Rectal smooth muscle tissue (tissue), 1 donor: ENCODE measurements at regions not wholly inside any gene's neighbourhood (a gene's known extent, or its start where the extent isn't known, plus 50 kb on each side); places are given as distances from the start of the nearest gene placed in this dataset.

Experiments
- H3K27ac ChIP-seq: one replicate; pipeline ENCODE4 v1.7.0; 2013; ENCODE audit warnings: low read depth, low read length, inconsistent platforms
- H3K27me3 ChIP-seq: one replicate; pipeline ENCODE4 v1.7.0; 2013; ENCODE audit warnings: low read length; ENCODE audit not compliant: control insufficient read depth, insufficient read depth
- H3K36me3 ChIP-seq: one replicate; pipeline ENCODE4 v1.7.0; 2013; ENCODE audit warnings: low read length; ENCODE audit not compliant: control insufficient read depth, insufficient read depth
- H3K4me1 ChIP-seq: one replicate; pipeline ENCODE4 v1.7.0; 2013; ENCODE audit warnings: low read length; ENCODE audit not compliant: control insufficient read depth, insufficient read depth
- H3K4me3 ChIP-seq: one replicate; pipeline ENCODE4 v1.7.0; 2013; ENCODE audit warnings: low read length
- H3K9ac ChIP-seq: one replicate; pipeline ENCODE4 v1.7.0; 2013; ENCODE audit warnings: low read length

DNA sequence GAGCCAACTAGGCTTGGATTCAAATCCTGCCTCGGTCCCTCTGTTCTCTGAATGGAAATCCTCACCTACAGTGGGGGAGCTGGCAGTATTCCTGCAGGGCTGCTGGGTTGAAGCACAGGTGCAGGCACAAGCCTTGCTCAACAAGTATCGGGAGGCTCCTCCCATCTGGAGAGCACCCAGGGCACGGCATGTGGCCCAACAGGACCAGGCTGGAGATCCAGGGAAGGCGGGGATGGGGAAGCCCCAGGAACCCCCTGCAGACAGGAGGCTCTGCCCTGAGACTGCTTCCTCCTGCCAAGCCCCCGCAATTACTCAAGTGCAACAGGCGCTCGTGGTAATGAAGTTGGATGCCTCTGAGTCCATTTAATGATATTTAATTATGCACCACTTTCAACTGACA is 128.0 kb upstream of the VSTM2B start:
- no peaks in the 10 kb centered on the region for H3K36me3 ChIP-seq
- H3K4me1 ChIP-seq, result no peaks in the 10 kb centered on the region
- no peaks in the 10 kb centered on the region for H3K27me3 ChIP-seq
- H3K4me3 ChIP-seq, result no peak overlapping the region
- H3K27ac ChIP-seq, result no peak overlapping the region
- no peak overlapping the region for H3K9ac ChIP-seq

DNA sequence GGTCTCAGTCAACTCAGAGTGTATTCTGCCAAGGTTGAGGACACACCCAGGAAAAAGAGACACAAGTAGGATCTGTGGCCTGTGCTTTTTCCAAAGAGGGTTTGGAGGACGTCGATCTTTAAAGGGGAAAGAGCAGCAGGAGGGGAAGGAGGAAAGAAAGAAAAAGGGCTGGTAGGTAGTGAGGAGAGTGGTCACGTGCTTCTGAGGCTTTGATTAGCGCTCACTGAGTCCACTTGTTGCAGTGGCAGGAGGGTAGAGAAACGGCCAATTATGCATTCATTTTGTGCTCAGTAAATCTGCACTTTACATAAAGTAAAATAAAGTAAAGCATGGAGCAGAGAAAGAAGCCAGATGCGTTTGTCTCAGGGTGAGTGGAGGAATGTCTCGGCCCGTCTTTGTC is 126.0 kb upstream of the VSTM2B start:
- H3K4me1 ChIP-seq, result no peaks in the 10 kb centered on the region
- no peak overlapping the region for H3K9ac ChIP-seq
- no peak overlapping the region for H3K4me3 ChIP-seq
- H3K36me3 ChIP-seq, result no peaks in the 10 kb centered on the region
- no peaks in the 10 kb centered on the region for H3K27me3 ChIP-seq
- no peak overlapping the region for H3K27ac ChIP-seq

DNA sequence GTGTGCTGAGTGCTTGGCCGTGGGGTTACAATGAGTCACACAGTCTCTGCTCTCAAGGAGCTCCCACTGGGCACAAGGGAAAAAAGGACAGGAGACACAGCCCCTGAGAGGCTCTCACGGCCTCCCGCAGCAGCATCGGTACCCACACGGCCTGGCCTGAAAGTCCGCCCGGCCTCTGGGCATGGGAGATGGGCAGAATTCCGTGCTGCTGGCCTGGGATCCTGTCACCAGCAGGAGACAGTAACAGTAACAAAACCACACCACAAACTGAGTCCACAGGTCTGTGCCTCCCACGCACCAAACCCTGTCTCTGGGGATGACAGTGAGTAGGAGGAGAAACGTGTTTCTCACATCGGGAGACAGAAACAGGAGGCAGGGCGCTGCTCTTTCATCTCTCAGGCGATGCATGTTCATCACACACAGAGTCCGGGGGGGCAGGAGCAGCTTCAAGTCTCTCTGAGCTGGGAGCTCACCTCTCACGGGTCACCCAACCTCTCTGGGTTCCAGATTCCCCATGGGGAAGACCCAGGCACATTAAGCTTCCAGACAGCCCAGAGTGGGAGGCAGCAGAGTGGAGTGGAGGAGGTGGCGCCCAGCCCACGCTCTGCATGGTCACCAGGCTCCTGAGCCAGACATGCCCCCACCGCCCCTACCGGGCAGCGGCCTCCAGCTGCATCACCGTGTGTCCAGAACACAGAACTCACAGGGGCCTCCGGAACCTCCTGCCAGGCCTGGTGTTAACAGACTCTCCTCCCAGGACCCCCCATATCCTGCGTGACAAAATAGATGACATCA is 124.7 kb upstream of the VSTM2B start:
- Histone ChIP-seq H3K4me1 (no peaks in the 10 kb centered on the region), H3K36me3 (no peaks in the 10 kb centered on the region), H3K9ac (no peak overlapping the region), H3K27ac (no peak overlapping the region), H3K4me3 (no peak overlapping the region), H3K27me3 (no peaks in the 10 kb centered on the region)

DNA sequence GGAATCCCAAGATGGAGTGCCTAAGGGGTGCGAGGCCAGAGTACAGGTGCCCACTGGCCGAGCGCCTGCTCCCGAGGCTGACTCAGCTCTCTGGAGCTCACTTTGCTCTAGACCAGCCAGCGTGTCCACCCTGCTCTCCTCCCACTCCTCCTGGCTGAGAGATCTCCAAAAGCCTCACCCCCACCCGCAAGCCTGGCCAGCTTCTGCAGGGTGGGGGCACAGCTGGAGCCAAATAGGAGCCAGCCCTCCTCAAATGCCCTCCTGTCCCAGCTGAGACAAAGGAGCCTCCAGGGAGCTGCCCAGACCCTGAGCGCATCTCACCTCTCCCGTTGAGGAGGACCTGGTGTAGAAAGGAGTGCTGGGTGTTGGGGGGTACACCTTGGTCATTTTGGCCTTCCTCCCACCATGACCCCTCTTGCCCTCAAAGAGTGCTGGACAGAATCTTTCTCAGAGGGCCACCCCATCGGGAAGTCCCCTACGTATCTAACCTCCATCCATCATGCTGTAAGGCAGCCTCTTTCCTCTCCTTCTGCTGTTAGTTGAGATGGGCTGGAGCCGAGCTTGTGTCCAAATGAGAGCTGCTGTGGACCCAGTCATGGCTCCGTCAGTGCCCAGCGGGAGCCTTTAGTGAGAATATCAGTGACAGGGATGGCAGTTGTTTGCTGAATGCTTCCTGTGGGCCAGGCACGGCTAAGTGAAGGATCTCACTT is 123.9 kb upstream of the VSTM2B start:
- Histone ChIP-seq H3K4me1 (no peaks in the 10 kb centered on the region), H3K9ac (no peak overlapping the region), H3K4me3 (no peak overlapping the region), H3K27me3 (no peaks in the 10 kb centered on the region), H3K36me3 (no peaks in the 10 kb centered on the region), H3K27ac (no peak overlapping the region)

DNA sequence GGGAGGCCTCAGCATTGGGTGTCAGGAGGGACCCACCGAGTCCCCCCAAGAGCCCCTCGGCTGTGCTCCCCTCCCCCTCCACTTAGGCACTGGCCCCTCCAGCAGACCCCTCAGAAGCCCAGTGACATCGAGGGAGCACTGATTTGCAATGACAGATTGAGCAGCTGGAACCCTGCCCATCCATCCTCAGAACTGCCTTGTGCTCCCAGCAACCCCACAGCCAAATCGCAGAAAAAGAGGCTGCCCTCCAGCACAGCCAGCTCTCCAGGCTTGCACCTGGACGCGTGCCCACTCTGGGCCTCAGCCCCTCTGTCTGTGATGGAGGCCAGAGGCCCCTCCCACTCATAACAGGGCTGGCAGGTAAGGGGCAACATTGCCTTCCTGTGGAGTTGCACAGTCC is 123.2 kb upstream of the VSTM2B start:
- H3K9ac ChIP-seq, result no peak overlapping the region
- no peaks in the 10 kb centered on the region for H3K4me1 ChIP-seq

DNA sequence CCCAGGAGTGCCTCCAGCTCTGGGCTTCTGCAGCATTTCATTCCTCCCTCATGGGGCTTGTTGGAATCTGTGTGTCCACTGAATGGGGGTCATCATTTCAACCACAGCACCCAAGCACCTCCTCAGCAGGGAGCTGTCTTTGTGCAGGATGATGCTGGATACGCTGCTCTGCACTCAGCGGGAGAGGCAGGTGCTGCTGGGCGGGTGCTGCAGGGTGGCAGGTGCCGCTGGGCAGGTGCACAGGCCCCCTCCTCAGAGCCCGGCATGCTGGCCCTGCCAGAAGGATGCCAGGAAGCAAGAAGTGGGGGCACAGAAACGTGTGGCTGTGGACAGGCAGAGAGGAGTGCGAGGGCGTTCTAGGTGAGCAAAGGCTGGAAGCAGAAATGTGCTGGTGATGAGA is 121.8 kb upstream of the VSTM2B start:
- no peak overlapping the region for H3K4me3 ChIP-seq
- no peaks in the 10 kb centered on the region for H3K4me1 ChIP-seq
- H3K36me3 ChIP-seq, result no peaks in the 10 kb centered on the region
- H3K27me3 ChIP-seq, result no peaks in the 10 kb centered on the region
- H3K9ac ChIP-seq, result no peak overlapping the region
- no peak overlapping the region for H3K27ac ChIP-seq

More for the DNA sequence above, 123.2 kb upstream of the VSTM2B start:
- Histone ChIP-seq H3K27ac (no peak overlapping the region), H3K27me3 (no peaks in the 10 kb centered on the region), H3K36me3 (no peaks in the 10 kb centered on the region), H3K4me3 (no peak overlapping the region)

DNA sequence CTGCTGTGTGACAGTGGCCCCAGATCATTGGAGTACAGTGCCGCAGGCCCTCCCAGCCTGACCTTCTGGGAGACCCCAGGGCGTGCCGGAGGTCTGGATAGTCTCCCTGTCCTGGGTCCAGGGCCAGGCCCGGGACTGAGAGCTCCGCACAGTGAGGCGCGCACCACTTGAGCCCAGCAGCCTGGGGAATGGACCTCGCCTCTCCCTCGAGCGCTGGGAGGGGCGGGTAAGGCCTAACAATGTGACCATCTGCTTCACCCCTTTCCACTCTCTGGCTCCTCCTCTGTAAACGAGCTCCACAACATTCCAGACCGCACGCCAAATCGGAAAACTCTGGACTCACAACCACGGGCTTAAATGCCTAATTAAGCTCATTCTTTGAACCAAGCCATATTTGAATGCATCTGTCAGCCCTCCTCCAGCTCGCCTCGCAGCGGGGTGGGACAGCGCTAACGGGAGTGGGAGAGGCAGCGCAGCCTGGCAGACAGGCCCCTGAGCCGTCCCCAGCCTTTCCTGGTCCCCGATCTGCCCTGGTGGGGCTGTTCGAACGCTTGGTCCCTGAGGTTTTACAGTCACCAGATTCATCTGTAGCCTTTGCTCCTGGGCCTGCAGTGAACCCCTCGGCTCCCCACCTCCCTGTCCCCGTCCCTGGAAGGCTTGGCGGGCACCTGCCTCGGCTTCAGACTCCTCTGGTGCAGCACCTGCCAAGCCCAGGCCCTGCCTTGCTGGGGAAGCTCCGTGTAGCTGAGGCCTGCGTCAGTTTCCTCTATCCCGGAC is 120.7 kb upstream of the VSTM2B start:
- Histone ChIP-seq H3K9ac (no peak overlapping the region), H3K4me3 (no peak overlapping the region), H3K27ac (no peak overlapping the region)

DNA sequence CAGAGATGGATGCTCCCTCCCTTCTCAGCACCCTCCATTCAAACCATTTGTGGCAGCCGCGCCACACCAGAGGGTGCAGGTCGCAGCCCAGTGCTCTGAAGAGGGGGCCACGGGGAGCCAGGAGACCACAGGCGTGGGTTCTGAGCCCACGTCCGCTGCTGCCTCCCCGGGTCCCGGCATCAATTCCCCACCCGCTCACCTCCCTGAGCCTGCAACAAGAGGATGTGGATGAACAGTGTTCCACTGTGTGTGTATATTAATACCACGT is 120.1 kb upstream of the VSTM2B start:
- Histone ChIP-seq H3K4me1 (no peaks in the 10 kb centered on the region), H3K27ac (no peak overlapping the region), H3K27me3 (no peaks in the 10 kb centered on the region), H3K4me3 (no peak overlapping the region), H3K36me3 (no peaks in the 10 kb centered on the region), H3K9ac (no peak overlapping the region)

More for the DNA sequence above, 120.7 kb upstream of the VSTM2B start:
- no peaks in the 10 kb centered on the region for H3K27me3 ChIP-seq
- no peaks in the 10 kb centered on the region for H3K4me1 ChIP-seq
- H3K36me3 ChIP-seq, result no peaks in the 10 kb centered on the region

DNA sequence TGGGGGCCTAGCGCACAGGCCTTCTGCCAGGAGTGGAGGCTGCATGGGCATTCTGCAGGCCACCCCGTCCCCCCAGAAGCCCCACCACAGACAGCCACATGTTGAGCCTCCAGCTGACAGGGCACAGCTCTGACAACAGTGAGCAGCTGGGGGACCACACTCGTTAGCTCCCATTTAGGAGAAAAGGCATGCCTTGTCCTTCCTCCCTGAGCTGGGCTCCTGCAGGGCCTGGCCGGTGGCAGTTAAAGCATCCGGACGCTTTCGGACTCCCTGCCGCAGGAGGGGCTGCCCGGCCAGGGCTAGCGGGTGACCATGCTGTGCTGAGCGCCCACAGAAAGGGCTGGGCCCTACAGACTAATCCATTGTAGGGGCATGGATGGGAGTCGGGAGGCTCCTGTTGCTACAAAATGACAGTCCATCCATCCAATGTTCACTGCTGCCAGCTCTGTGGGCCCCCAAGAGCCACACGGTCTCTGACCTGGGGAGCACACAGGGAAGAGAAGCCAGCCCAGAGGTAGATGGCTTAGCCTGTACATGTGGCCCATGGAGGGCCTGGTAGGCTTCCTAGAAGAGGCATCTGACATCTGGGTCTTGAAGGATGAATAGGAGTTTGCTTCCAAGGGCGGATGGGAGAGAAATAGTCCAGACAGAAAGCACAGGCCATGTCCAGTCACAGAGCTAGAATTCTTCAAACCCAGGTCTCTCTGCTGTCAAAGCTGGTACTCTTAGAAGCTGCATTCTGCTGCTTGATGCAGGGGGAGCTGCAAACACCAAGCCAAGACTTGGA is 116.5 kb upstream of the VSTM2B start:
- Histone ChIP-seq H3K27me3 (no peaks in the 10 kb centered on the region), H3K9ac (no peak overlapping the region), H3K4me3 (no peak overlapping the region), H3K27ac (no peak overlapping the region), H3K4me1 (peaks cover 2% of the 10 kb centered on the region), H3K36me3 (no peaks in the 10 kb centered on the region)

DNA sequence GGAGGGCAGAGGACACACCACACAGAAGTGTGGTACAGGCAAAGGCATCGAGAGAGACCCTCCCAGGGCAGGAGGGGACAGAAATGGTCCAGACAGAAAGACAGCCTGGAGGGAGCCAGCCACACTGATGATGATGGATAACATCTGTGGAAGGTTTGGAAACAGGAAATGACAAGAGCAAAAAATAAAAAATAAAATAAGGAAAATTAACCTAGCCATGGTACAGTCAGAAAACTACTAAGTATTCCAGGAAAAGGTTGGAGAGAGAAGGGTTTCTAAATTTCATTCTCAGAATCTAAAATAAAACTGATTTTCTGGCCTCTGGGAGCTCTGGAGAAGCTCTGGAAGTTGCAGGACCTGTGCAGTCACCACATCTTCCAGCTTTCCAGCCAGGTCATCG is 115.2 kb upstream of the VSTM2B start:
- Histone ChIP-seq H3K4me3 (peak overlapping the region; percentile 21), H3K9ac (no peak overlapping the region), H3K36me3 (no peaks in the 10 kb centered on the region), H3K4me1 (peaks cover 2% of the 10 kb centered on the region), H3K27me3 (no peaks in the 10 kb centered on the region), H3K27ac (no peak overlapping the region)

DNA sequence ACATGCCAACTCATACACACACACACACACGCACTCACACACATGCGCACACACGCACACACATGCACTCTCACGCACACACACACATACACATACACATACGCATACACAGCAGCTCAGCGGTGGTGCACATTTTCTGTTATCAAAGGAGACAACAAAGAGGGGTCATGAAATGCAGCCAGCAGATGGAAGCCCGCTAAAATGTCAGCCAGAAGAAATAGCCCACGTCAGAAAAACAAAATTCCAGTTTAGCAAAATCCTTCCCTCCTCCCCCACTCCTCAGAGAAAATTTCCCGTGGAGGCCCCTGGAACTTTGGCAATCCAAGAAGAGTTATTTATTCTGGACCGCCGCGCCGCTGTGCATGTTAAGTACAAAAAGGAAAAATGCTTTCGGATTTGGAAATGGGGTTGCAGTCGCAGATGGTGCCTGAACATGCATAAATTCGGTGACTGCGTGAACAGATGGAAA is 114.6 kb upstream of the VSTM2B start:
- no peaks in the 10 kb centered on the region for H3K27me3 ChIP-seq
- H3K9ac ChIP-seq, result no peak overlapping the region
- H3K4me3 ChIP-seq, result peak overlapping the region; percentile 21
- H3K36me3 ChIP-seq, result no peaks in the 10 kb centered on the region
- peaks cover 2% of the 10 kb centered on the region for H3K4me1 ChIP-seq
- H3K27ac ChIP-seq, result no peak overlapping the region

DNA sequence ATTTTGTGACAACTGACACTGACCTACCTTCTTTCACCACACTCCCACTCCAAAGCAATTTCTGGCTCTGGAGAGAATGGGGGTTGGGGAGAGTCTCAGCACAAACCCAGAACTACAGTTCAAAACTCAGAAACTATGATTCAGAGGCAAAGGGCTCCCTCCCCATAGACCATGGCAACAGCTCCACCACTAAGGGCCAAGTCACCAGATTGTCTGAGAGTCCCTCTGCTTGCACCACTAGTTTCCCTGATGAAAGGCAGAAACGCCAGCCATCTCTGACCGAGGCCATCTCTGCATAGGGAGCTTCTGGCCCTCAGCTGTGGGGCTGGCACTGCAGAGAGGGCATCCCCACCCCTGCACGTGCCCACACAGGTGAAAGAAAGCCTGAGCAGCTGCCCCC is 112.4 kb upstream of the VSTM2B start:
- Histone ChIP-seq H3K9ac (no peak overlapping the region), H3K4me3 (no peak overlapping the region), H3K27me3 (no peaks in the 10 kb centered on the region), H3K27ac (no peak overlapping the region), H3K36me3 (no peaks in the 10 kb centered on the region), H3K4me1 (peaks cover 2% of the 10 kb centered on the region)
